H9 (cell line): ENCODE measurements at regions not wholly inside any gene's neighbourhood (a gene's known extent, or its start where the extent isn't known, plus 50 kb on each side); places are given as distances from the start of the nearest gene placed in this dataset.
A peak's percentile ranks its signal among the peaks of the same experiment; 100 is the strongest.

Experiments used
- DNase-seq: peaks from one replicate; pipeline ENCODE4 v3.0.0-alpha.2; 2017
- H2AFZ ChIP-seq: one replicate; pipeline ENCODE4 v1.6.1; 2013; ENCODE audit warnings: mild to moderate bottlenecking, low read length, control low read depth, moderate library complexity
- H2AK5ac ChIP-seq: 2 replicates; pipeline ENCODE4 v1.6.1; 2013; ENCODE audit warnings: low read length, control low read depth, mixed read lengths; ENCODE audit not compliant: insufficient read length
- H2BK120ac ChIP-seq: one replicate; pipeline ENCODE4 v1.6.1; 2013; ENCODE audit warnings: low read depth, mild to moderate bottlenecking, low read length, control low read depth, inconsistent platforms; ENCODE audit not compliant: poor library complexity, severe bottlenecking
- H2BK12ac ChIP-seq: 2 replicates; pipeline ENCODE4 v1.6.1; 2013; ENCODE audit warnings: low read length, control low read depth, mixed read lengths, low read depth; ENCODE audit not compliant: insufficient read length
- H2BK15ac ChIP-seq: 2 replicates; pipeline ENCODE4 v1.6.1; 2013; ENCODE audit warnings: low read depth, low read length, control low read depth
- H2BK20ac ChIP-seq: one replicate; pipeline ENCODE4 v1.6.1; 2013; ENCODE audit warnings: low read depth, mild to moderate bottlenecking, low read length, control low read depth, inconsistent platforms; ENCODE audit not compliant: poor library complexity, severe bottlenecking
- H2BK5ac ChIP-seq: 2 replicates; pipeline ENCODE4 v1.6.1; 2013; ENCODE audit warnings: low read length, control low read depth, mixed read lengths; ENCODE audit not compliant: insufficient read length
- H3K14ac ChIP-seq: 2 replicates; pipeline ENCODE4 v1.6.1; 2013; ENCODE audit warnings: low read length, control low read depth; ENCODE audit not compliant: insufficient read depth
- H3K18ac ChIP-seq: 2 replicates; pipeline ENCODE4 v1.6.1; 2013; ENCODE audit warnings: low read depth, mild to moderate bottlenecking, mixed read lengths, low read length, control low read depth; ENCODE audit not compliant: insufficient read length
- H3K23ac ChIP-seq: 2 replicates; pipeline ENCODE4 v1.6.1; 2013; ENCODE audit warnings: low read length, control low read depth, mixed read lengths, low read depth; ENCODE audit not compliant: insufficient read length
- H3K23me2 ChIP-seq: 2 replicates; pipeline ENCODE4 v1.6.1; 2013; ENCODE audit warnings: low read depth, mild to moderate bottlenecking, mixed read lengths, low read length, control low read depth; ENCODE audit not compliant: insufficient read length, poor library complexity, severe bottlenecking
- H3K27ac ChIP-seq: 2 replicates; pipeline ENCODE4 v1.5.1; 2013; ENCODE audit warnings: low read length, control low read depth, mixed read lengths, low read depth; ENCODE audit not compliant: insufficient read length
- H3K27me3 ChIP-seq: 2 replicates; pipeline ENCODE4 v1.6.1; 2013; ENCODE audit warnings: low read length, control low read depth, inconsistent platforms; ENCODE audit not compliant: insufficient read depth
- H3K4ac ChIP-seq: 2 replicates; pipeline ENCODE4 v1.6.1; 2013; ENCODE audit warnings: low read depth, mild to moderate bottlenecking, control low read depth, inconsistent platforms, low read length, moderate library complexity
- H3K4me1 ChIP-seq: 2 replicates; pipeline ENCODE4 v1.6.1; 2013; ENCODE audit warnings: low read length, control low read depth, inconsistent platforms; ENCODE audit not compliant: insufficient read depth
- H3K4me2 ChIP-seq: 2 replicates; pipeline ENCODE4 v1.6.1; 2013; ENCODE audit warnings: low read length, control low read depth, mixed read lengths; ENCODE audit not compliant: insufficient read length, insufficient read depth
- H3K56ac ChIP-seq: 2 replicates; pipeline ENCODE4 v1.6.1; 2013; ENCODE audit warnings: low read depth, mild to moderate bottlenecking, mixed read lengths, low read length, control low read depth; ENCODE audit not compliant: insufficient read length
- H3K79me1 ChIP-seq: 2 replicates; pipeline ENCODE4 v1.6.1; 2013; ENCODE audit warnings: low read depth, mild to moderate bottlenecking, moderate library complexity, low read length, control low read depth, inconsistent platforms; ENCODE audit not compliant: insufficient read depth, poor library complexity, severe bottlenecking
- H3K79me2 ChIP-seq: 2 replicates; pipeline ENCODE4 v1.6.1; 2013; ENCODE audit warnings: low read length, control low read depth, inconsistent platforms; ENCODE audit not compliant: insufficient read depth
- H3K9ac ChIP-seq: 2 replicates; pipeline ENCODE4 v1.6.1; 2013; ENCODE audit warnings: low read length, control low read depth, mixed read lengths; ENCODE audit not compliant: insufficient read length; ENCODE audit errors: extremely low read depth
- H3K9me3 ChIP-seq: one replicate; pipeline ENCODE4 v1.6.1; 2013; ENCODE audit warnings: low read depth, low read length, inconsistent platforms; ENCODE audit not compliant: control insufficient read depth
- H3T11ph ChIP-seq: one replicate; pipeline ENCODE4 v1.6.1; 2013; ENCODE audit warnings: mild to moderate bottlenecking, low read length, control low read depth, inconsistent platforms
- H4K20me1 ChIP-seq: one replicate; pipeline ENCODE4 v1.6.1; 2013; ENCODE audit not compliant: control insufficient read depth, insufficient read length, insufficient read depth
- H4K5ac ChIP-seq: 2 replicates; pipeline ENCODE4 v1.6.1; 2013; ENCODE audit warnings: low read depth, mild to moderate bottlenecking, mixed read lengths, low read length, control low read depth; ENCODE audit not compliant: insufficient read length
- H4K8ac ChIP-seq: replicated peaks from 2 replicates; pipeline ENCODE4 v1.6.1; 2013; ENCODE audit warnings: low read length, control low read depth, mixed read lengths, low read depth; ENCODE audit not compliant: insufficient read length
- H4K91ac ChIP-seq: 2 replicates; pipeline ENCODE4 v1.6.1; 2013; ENCODE audit warnings: low read depth, mild to moderate bottlenecking, moderate library complexity, mixed read lengths, low read length, control low read depth; ENCODE audit not compliant: insufficient read length
- H3K27ac Mint-ChIP-seq, 3 experiments: 2 replicates in 2 of 3; 3 replicates in 1 of 3; pipeline ENCODE4 v1.8.0; 2020 to 2021; ENCODE audit warnings: mixed read lengths in 3 of 3, mild to moderate bottlenecking in 1 of 3, moderate library complexity in 1 of 3
- H3K27me3 Mint-ChIP-seq: 2 replicates; pipeline ENCODE4 v1.8.0; 2021; ENCODE audit warnings: low read depth, mild to moderate bottlenecking, moderate library complexity, mixed read lengths
- H3K36me3 Mint-ChIP-seq, 3 experiments: 2 replicates in 2 of 3; 3 replicates in 1 of 3; pipeline ENCODE4 v1.8.0; 2020 to 2021; ENCODE audit warnings: low read depth in 3 of 3, mixed read lengths in 3 of 3; ENCODE audit not compliant: insufficient read depth in 1 of 3
- H3K4me1 Mint-ChIP-seq, 2 experiments: 2 replicates each; pipeline ENCODE4 v1.8.0; 2020; ENCODE audit warnings: mixed read lengths in 2 of 2
- H3K4me3 Mint-ChIP-seq, 2 experiments: 2 replicates in 1 of 2; 3 replicates in 1 of 2; pipeline ENCODE4 v1.8.0; 2020 to 2021; ENCODE audit warnings: mild to moderate bottlenecking in 2 of 2, mixed read lengths in 2 of 2, moderate library complexity in 1 of 2
- H3K9me3 Mint-ChIP-seq, 2 experiments: 2 replicates in 1 of 2; 3 replicates in 1 of 2; pipeline ENCODE4 v1.8.0; 2020; ENCODE audit warnings: mild to moderate bottlenecking in 2 of 2, mixed read lengths in 2 of 2, moderate library complexity in 1 of 2
- CTCF ChIP-seq: fragments of 200-600 bp; sonication (generic); conservative IDR thresholded peaks from 3 replicates; pipeline ENCODE4 v1.8.0; 2021; ENCODE audit warnings: antibody characterized with exemption, mild to moderate bottlenecking
- WGBS: extraction: QIAGEN DNeasy Blood & Tissue Kit; methylation state at CpG from one replicate; pipeline ENCODE4 v1.1.7; 2013; ENCODE audit warnings: missing lambda C conversion rate, low lambda C conversion rate, mixed read lengths; ENCODE audit not compliant: insufficient read length; ENCODE audit errors: extremely low coverage; 5-methylcytosine and 5-hydroxymethylcytosine counted together

DNA sequence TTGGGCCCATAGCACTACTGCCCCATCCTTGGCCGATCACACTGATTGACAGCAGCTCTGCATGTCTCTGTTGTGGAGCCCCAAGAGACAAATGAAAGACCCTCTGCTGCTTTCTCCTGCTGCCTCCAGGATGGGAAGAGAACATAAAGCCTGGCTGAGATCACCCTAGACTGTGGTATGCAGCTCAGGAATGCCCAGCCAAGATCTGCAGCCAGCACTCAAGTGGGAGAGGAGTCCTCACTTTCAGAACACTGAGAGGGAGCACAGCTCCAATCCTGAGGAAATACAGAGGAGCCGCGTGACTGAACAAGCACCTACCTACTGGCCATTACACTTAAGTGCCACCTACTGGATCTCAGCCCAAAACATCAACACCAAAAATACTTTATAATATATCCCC lies 203.0 kb downstream of the POSTN start:
- Mint-ChIP-seq H3K4me1 (peaks cover 0 to 6% of the 10 kb centered on the region in 2 experiments; a peak in 2 of 4 replicates), H3K27ac (no peak overlapping the region), H3K9me3 (0 out of 5 replicates have a peak, but pooled peaks cover 0 to 3% of the 10 kb centered on the region in 2 experiments), H3K36me3 (no peaks in the 10 kb centered on the region), H3K27me3 (no peaks in the 10 kb centered on the region), H3K4me3 (no peak overlapping the region)
- peak; percentile 36 for DNase-seq
- Histone ChIP-seq H3K4ac (no peak overlapping the region), H4K5ac (no peak overlapping the region), H3K27me3 (no peaks in the 10 kb centered on the region), H3K9ac (no peak overlapping the region), H2BK15ac (no peak overlapping the region), H2AFZ (no peak overlapping the region), H2AK5ac (no peak overlapping the region), H2BK12ac (no peak overlapping the region), H2BK5ac (no peak overlapping the region), H3K9me3 (no peaks in the 10 kb centered on the region), H3K14ac (no peak overlapping the region), H2BK20ac (no peak overlapping the region), H3K4me1 (no peaks in the 10 kb centered on the region), H3K4me2 (no peak overlapping the region), H3T11ph (no peak overlapping the region), H4K8ac (no peak overlapping the region), H4K20me1 (no peaks in the 10 kb centered on the region), H4K91ac (no peak overlapping the region), H3K79me1 (no peaks in the 10 kb centered on the region), H3K18ac (no peak overlapping the region), H3K23ac (no peak overlapping the region), H3K23me2 (no peaks in the 10 kb centered on the region), H3K79me2 (no peaks in the 10 kb centered on the region), H3K27ac (no peak overlapping the region), H2BK120ac (no peak overlapping the region), H3K56ac (no peak overlapping the region)
- no peak for TF ChIP-seq CTCF
- no CpG with 5 or more reads among the region's 3 CpGs for WGBS
